ENCODE measurements at regions not wholly inside any gene's neighbourhood (a gene's known extent, or its start where the extent isn't known, plus 50 kb on each side); places are given as distances from the start of the nearest gene placed in this dataset.

GRCh38 chr17:77670173-77670572, 288.3 kb upstream of the TNRC6C start:
- Histone ChIP-seq H3K27me3 (no peaks in the 10 kb centered on the region), H3K9me3 (peaks cover 0 to 20% (median 4%) of the 10 kb centered on the region in 12 donors), H3K4me3 (no peak overlapping the region), H3K4me1 (peaks cover 0 to 10% (median 2%) of the 10 kb centered on the region in 12 donors), H3K36me3 (no peaks in the 10 kb centered on the region), H3K27ac (no peak overlapping the region)
- no peak for DNase-seq
- TF ChIP-seq CTCF (IDR thresholded peaks at IDR 0.05) (no peak), POLR2A (IDR thresholded peaks at IDR 0.05) (no peak)
- intact Hi-C loops (cut with DNase I): loop anchor here in 1 of 10 donors (10.0 kb wide), 1 partner anchor 65 kb away; no protein-coding TSS in a partner anchor
- 84 to 92% (median 88%) methylated on average over 2 of the region's 2 CpGs for WGBS, 4 donors
- ATAC-seq: no peak

GRCh38 chr17:77674358-77674757, 284.1 kb upstream of the TNRC6C start:
- no peak for ATAC-seq
- H3K36me3 ChIP-seq: no peaks in the 10 kb centered on the region
- TF ChIP-seq CTCF (IDR thresholded peaks at IDR 0.05): no peak
- no peak for TF ChIP-seq POLR2A (IDR thresholded peaks at IDR 0.05)
- DNase-seq: no peak
- peaks cover 0 to 5% (median 0%) of the 10 kb centered on the region in 12 donors for H3K9me3 ChIP-seq
- peaks cover 0 to 35% (median 15%) of the 10 kb centered on the region in 12 donors for H3K4me1 ChIP-seq
- no peak overlapping the region for H3K4me3 ChIP-seq
- no peak overlapping the region for H3K27ac ChIP-seq
- H3K27me3 ChIP-seq: no peaks in the 10 kb centered on the region
- 77 to 88% (median 86%) methylated on average over 11 of the region's 11 CpGs for WGBS, 4 donors
- intact Hi-C loops (cut with DNase I): loop anchor here in 1 of 10 donors (10.0 kb wide), 1 partner anchor 70 kb away; no protein-coding TSS in a partner anchor

- DNase-seq: no peak
Measured at GRCh38 chr17:77675411-77675810, 283.1 kb upstream of the TNRC6C start.

GRCh38 chr17:77675816-77676215, 282.7 kb upstream of the TNRC6C start:
- intact Hi-C loops (cut with DNase I): loop anchor here in 3 of 10 donors (2.0 to 10.0 kb wide), 4 partner anchors 56 to 134 kb away; no protein-coding TSS in a partner anchor
- H3K27me3 ChIP-seq: no peaks in the 10 kb centered on the region
- TF ChIP-seq POLR2A (IDR thresholded peaks at IDR 0.05) (no peak), CTCF (IDR thresholded peaks at IDR 0.05) (no peak)
- DNase-seq: no peak
- peaks cover 0 to 41% (median 15%) of the 10 kb centered on the region in 12 donors for H3K4me1 ChIP-seq
- no peaks in the 10 kb centered on the region for H3K36me3 ChIP-seq
- no peaks in the 10 kb centered on the region for H3K9me3 ChIP-seq
- peak in 1 of 4 donors; percentile 10 for ATAC-seq
- H3K27ac ChIP-seq: peak overlapping the region in 7 of 12 donors; percentile 12 to 65 (median 43)
- 28 to 33% (median 32%) methylated on average over 5 of the region's 5 CpGs for WGBS, 4 donors
- H3K4me3 ChIP-seq: no peak overlapping the region

More at GRCh38 chr17:77675411-77675810, 283.1 kb upstream of the TNRC6C start:
- ATAC-seq: no peak
- 94 to 97% (median 95%) methylated on average over 8 of the region's 8 CpGs for WGBS, 4 donors
- peaks cover 0 to 41% (median 15%) of the 10 kb centered on the region in 12 donors for H3K4me1 ChIP-seq
- H3K27me3 ChIP-seq: no peaks in the 10 kb centered on the region
- no peak for TF ChIP-seq POLR2A (IDR thresholded peaks at IDR 0.05)
- TF ChIP-seq CTCF (IDR thresholded peaks at IDR 0.05): no peak
- H3K4me3 ChIP-seq: no peak overlapping the region
- intact Hi-C loops (cut with DNase I): loop anchor here in 2 of 10 donors (5.0 to 10.0 kb wide), 3 partner anchors 57 to 133 kb away; no protein-coding TSS in a partner anchor
- H3K36me3 ChIP-seq: no peaks in the 10 kb centered on the region
- H3K9me3 ChIP-seq: no peaks in the 10 kb centered on the region
- H3K27ac ChIP-seq: no peak overlapping the region
